Uterus (tissue), 2 donors: ENCODE measurements at regions not wholly inside any gene's neighbourhood (a gene's known extent, or its start where the extent isn't known, plus 50 kb on each side); places are given as distances from the start of the nearest gene placed in this dataset.

Source experiments
- CTCF ChIP-seq, 4 experiments: fragments of 200-600 bp in 2 of 4; fragments of 450-650 bp in 2 of 4; sonication (generic) in 2 of 4; IDR thresholded peaks; one replicate each; pipeline ENCODE4 v1.5.1; 2016 to 2019; ENCODE audit warnings: antibody characterized with exemption in 4 of 4, mild to moderate bottlenecking in 2 of 4, moderate library complexity in 1 of 4
- POLR2A ChIP-seq, 2 donors: fragments of 450-650 bp; IDR thresholded peaks; one replicate each; pipeline ENCODE4 v1.6.1; 2016; ENCODE audit warnings: antibody characterized with exemption in 2 of 2, mild to moderate bottlenecking in 1 of 2, moderate library complexity in 1 of 2

- TF ChIP-seq CTCF (IDR thresholded peaks at IDR 0.05) (no peak), POLR2A (IDR thresholded peaks at IDR 0.05) (no peak)
Measured at GRCh38 chr10:76736392-76736791, 901.2 kb downstream of the KCNMA1 start.
